MG63 (cell line): ENCODE measurements at regions not wholly inside any gene's neighbourhood (a gene's known extent, or its start where the extent isn't known, plus 50 kb on each side); places are given as distances from the start of the nearest gene placed in this dataset.

ENCODE experiments used
- DNase-seq: peaks from one replicate; pipeline ENCODE4 v3.0.0-alpha.2; 2020
- H3K27me3 ChIP-seq: fragments of 250-450 bp; sonication (Bioruptor Pico); 2 replicates; pipeline ENCODE4 v1.5.1; 2020; ENCODE audit warnings: mild to moderate bottlenecking, moderate library complexity
- H3K36me3 ChIP-seq: fragments of 250-450 bp; sonication (Bioruptor Pico); 2 replicates; pipeline ENCODE4 v1.5.1; 2020; ENCODE audit warnings: mild to moderate bottlenecking, moderate library complexity
- H3K4me3 ChIP-seq: fragments of 250-450 bp; sonication (Bioruptor Pico); 2 replicates; pipeline ENCODE4 v1.5.1; 2020; ENCODE audit warnings: mild to moderate bottlenecking, moderate library complexity
- H3K9me3 ChIP-seq: fragments of 250-450 bp; sonication (Bioruptor Pico); 2 replicates; pipeline ENCODE4 v1.5.1; 2020; ENCODE audit warnings: mild to moderate bottlenecking, moderate library complexity

DNA sequence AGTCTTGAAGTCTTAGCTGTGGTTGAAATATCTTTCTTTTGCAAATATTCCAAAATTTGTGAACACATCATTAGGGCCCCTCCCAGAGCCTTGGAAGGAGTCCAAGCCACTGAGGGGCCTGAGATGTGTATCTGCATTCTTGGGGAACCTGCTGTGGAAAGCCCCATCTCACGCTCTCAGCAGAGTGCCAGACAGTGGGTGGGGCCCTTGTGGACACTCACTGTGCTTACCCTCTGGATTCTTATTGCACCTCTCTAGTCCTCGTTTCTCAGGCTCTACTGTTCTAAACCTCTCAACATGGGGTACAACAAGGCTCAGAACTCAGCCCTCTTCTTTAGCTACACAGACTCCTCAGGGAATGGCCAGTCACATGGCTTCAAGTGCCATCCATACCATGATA is 416.2 kb upstream of the CDH4 start:
- Histone ChIP-seq H3K36me3 (no peaks in the 10 kb centered on the region), H3K27me3 (no peaks in the 10 kb centered on the region), H3K9me3 (no peaks in the 10 kb centered on the region), H3K4me3 (no peak overlapping the region)
- DNase-seq = no peak

DNA sequence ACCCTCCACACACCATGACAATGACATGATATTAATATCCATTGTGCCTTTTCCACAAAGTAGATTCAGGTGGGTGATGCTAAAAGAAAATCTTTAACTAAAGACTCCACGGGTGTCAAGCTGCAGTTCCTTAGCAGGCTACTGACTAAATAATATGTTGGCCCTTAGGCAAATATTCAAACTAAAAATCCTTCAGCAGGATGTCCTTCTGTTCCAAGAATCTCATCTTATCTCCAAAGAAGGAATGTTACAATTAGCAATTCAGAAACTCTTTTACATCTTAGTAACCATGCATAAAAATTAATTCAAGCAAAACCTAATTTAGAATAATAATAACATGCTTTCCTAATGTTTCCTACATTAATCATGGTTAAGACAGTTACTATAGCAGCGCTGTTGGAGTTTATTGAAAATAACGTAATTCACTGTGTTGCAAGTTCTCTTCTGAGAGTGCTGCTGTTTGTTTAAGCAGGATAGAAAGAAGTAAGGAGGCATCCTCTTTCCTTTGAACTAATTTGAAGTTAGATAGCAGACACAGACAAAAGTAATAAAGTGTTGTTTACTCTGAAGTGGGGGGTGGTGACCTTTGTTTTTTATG is 414.8 kb upstream of the CDH4 start:
- DNase-seq = no peak
- Histone ChIP-seq H3K36me3 (no peaks in the 10 kb centered on the region), H3K9me3 (no peaks in the 10 kb centered on the region), H3K27me3 (no peaks in the 10 kb centered on the region), H3K4me3 (no peak overlapping the region)

DNA sequence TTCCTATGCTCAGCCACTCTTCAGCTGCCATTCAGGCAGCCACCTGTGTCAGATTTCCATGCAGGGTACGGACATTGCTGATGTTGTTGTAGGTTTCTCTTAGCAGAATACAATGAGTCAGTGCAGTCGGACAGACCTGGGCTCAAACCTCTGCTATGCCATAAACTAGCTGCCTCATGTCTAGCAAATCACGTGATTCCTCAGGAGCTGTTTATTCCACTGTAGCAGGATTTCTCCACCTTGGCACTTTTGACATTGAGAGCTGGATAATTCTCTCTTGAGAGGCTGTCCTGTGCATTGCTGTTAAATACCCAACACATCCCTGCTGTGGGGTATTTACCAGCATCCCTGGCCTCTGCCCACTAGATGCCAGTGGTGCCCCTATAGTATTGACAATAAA is 413.8 kb upstream of the CDH4 start:
- no peak for DNase-seq
- Histone ChIP-seq H3K4me3 (no peak overlapping the region), H3K36me3 (no peaks in the 10 kb centered on the region), H3K9me3 (no peaks in the 10 kb centered on the region), H3K27me3 (no peaks in the 10 kb centered on the region)

DNA sequence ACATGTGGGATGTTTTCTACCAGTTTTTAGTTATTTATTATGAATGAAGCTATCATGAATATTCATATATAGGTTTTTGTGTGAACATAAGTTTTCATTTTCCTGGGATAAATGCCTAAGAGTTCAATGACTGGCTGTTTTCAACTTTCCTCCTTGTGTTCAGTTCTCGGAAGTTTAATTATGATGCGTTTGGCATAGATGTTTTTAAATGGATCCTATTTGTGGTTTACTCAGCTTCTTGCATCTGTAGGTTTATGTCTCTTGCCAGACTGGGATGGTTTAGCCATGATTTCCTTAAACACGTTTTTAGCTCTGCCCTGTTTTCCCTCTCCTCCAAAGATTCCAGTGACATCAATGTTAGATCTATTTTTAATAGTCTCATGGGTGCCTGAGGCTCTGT is 411.1 kb upstream of the CDH4 start:
- Histone ChIP-seq H3K9me3 (no peaks in the 10 kb centered on the region), H3K27me3 (no peaks in the 10 kb centered on the region), H3K4me3 (no peak overlapping the region), H3K36me3 (no peaks in the 10 kb centered on the region)
- no peak for DNase-seq

DNA sequence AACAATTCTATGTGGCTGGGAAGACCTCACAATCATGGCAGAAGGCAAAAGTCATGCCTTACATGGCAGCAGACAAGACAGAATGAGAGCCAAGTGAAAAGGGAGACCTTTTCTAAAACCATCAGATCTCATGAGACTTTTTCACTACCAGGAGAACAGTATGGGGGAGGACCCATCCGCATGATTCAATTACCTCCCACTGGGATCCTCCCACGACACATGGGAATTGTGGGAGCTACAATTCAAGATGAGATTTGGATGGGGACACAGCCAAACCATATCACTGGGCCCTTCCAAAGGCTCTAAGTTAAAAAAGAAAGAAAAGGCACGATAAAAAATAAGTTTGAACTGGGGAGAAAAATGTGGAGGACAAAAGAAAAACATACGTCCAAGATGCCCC is 406.9 kb upstream of the CDH4 start:
- peak; percentile 8 for DNase-seq
- no peaks in the 10 kb centered on the region for H3K36me3 ChIP-seq
- H3K9me3 ChIP-seq = no peaks in the 10 kb centered on the region
- H3K27me3 ChIP-seq = no peaks in the 10 kb centered on the region; the same call in 1 of the 2 replicates
- no peak overlapping the region for H3K4me3 ChIP-seq

DNA sequence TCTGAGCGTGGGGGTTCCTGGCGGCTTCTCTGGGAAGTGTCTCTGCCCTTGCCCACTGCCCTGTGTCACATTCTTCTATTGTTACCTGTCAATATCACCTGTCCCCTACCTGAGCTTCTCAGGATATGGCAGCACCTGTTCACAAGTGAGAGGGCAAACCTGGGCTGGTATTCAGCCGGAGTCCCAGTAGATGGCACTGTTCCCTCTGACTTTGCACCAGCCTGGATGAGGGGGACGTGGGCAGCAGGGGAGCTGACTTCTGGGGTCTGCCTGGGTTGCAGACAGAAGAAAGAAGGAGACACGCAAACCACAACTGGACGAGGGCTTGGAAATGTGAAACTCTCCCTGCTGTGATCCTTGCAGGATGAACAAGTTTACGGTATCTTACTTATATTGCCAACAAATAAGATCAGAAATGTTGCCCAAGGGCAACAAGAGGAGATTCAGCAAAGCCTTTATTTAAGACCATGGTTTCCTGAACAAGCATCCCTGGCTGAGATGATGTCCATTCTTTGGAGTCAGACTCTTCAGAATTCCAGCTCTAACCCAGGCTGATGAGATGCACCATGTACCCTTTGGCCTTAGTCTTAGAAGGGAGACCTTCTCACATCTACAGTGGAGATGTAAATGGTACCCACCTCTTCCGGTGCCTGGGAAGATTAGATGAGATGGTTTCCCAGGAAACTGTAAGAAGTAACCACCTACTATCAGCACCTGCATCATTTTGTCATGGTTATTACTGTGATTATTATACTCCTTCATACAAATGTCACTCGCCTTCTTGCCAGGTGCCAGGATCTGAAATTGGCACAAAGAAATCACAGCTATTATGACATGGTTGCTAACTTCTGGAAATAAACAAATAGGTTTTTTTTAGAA is 400.0 kb upstream of the CDH4 start:
- no peak for DNase-seq
- no peaks in the 10 kb centered on the region for H3K36me3 ChIP-seq
- no peaks in the 10 kb centered on the region; the same call in 1 of the 2 replicates for H3K27me3 ChIP-seq
- no peak overlapping the region for H3K4me3 ChIP-seq
- H3K9me3 ChIP-seq = no peaks in the 10 kb centered on the region

DNA sequence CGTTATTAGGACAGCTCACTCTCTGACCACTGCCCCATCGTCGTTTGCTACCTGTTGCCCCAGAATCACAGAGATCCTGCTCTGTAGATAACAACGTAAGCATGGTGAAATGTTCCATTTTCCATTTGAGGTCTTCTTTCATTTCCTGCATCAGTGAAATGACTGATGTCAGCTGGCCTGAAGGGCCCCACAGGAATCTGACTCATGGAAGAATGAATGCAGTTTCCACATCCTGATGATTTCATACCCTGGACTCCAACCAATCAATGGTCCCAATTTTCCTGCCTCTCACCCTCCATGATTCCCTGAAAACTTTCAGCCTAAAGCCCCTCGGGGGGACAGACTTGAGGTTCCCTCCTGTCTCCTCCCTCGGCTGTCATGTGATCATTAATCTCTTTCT is 394.4 kb upstream of the CDH4 start:
- Histone ChIP-seq H3K27me3 (no peaks in the 10 kb centered on the region), H3K36me3 (no peaks in the 10 kb centered on the region), H3K4me3 (no peak overlapping the region), H3K9me3 (no peaks in the 10 kb centered on the region)
- DNase-seq = peak; percentile 23

DNA sequence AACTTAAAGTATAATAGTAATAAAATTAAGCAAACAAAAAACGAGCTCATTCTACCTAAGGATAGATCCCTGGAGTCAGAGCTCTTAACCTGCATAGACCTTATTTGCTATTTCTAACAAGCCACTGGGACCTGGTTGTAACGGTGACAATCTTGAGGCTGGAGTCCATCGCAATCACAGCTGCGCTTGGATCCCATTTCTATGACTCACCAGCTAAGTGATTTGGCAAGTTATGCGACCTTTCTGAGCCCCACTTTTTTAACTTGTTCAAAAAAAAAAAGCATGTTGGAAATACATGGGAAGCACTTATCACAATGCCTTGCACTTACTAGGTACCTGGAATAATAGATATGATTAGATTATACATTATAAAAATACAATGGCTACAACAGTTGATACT is 389.5 kb upstream of the CDH4 start:
- no peaks in the 10 kb centered on the region for H3K36me3 ChIP-seq
- peaks cover 4% of the 10 kb centered on the region for H3K27me3 ChIP-seq
- DNase-seq = no peak
- H3K9me3 ChIP-seq = no peaks in the 10 kb centered on the region
- H3K4me3 ChIP-seq = no peak overlapping the region

DNA sequence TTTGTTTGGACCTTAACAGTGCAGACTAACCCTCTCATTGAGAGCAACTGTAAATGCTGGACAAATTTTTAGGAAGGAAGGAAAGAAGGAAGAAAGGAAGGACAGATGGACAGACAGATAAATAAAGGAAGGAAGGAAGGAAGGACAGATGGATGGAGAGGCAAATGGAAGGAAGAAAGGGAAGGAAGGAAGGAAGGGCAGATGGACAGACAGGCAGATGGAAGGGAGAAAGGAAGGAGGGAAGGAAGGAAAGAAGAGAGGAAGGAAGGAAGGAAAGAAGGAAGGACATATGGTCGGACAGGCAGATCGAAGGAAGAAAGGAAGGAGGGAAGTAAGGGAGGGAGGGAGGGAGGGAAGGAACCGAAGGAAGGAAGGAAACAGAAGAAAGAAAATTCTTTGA is 388.5 kb upstream of the CDH4 start:
- no peak for DNase-seq

DNA sequence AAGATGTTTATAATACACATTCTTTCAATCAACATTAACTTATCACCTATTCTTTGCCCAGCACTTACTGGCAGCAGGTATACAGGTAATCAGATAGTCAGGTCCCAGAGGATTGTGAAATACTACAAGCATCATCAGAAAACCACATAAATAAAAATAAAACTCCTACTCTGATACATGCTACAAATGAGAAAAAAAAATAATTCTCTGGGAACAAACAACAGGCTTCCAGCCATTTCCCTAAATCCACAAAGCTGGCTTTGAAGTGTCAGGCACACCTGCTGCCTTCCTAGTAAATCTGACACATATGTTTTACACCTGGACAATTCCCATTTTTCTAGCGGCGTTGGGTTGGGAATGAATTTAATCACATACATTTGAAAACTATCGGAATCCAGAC is 384.5 kb upstream of the CDH4 start:
- Histone ChIP-seq H3K27me3 (peaks cover 18% of the 10 kb centered on the region), H3K36me3 (no peaks in the 10 kb centered on the region), H3K4me3 (no peak overlapping the region), H3K9me3 (no peaks in the 10 kb centered on the region)
- no peak for DNase-seq

More for the DNA sequence above, 388.5 kb upstream of the CDH4 start:
- Histone ChIP-seq H3K36me3 (no peaks in the 10 kb centered on the region), H3K9me3 (no peaks in the 10 kb centered on the region), H3K27me3 (peaks cover 13% of the 10 kb centered on the region), H3K4me3 (no peak overlapping the region)

DNA sequence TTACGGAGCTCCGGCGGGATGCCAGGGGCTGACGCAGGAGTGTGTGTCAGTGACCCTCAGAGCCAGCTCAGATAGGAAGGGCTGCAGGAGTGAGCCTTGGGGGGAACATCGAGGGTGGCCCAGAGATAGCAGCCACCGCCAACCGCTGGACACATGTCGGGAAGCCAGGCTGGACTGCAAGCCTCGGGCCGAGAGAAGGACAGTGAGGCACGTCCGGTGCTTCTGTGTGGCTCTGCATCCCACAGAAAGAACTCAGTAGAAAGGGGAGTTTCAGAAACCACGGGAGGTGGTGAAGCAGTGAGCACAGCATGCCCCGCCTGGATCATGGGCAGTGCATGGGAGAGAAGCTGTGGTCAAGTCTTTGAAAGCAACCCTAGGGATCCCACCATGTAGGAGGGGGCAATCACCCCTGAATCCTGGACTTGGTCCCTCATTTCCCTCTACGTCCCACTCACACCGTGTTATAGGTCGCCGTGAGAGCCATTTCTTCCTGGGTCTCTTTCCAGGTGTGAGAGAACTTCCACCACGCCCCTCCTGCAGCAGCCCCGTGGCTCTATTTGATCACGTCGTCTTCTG is 383.7 kb upstream of the CDH4 start:
- H3K36me3 ChIP-seq = no peaks in the 10 kb centered on the region
- H3K4me3 ChIP-seq = no peak overlapping the region
- H3K27me3 ChIP-seq = peaks cover 18% of the 10 kb centered on the region
- no peaks in the 10 kb centered on the region for H3K9me3 ChIP-seq
- DNase-seq = no peak

DNA sequence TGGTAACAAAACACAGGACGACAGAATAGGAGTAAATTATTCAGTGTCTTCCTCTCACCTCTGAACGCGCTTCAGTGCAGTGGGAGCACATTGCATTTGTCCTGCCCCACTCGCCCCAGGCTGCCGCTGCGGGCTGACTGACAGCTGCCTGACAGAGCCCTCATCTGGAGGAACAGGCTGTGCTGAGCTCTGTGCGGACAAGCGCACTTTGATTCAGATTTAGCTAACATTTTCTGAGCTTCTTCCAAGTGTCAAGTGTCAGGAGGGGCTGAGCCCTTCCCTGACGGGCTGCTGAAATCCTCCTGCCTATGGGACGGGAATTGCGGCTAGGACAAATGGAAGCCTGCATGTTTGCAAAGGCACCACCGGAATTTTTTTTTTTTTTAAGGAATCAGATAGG is 383.0 kb upstream of the CDH4 start:
- Histone ChIP-seq H3K27me3 (peaks cover 18% of the 10 kb centered on the region), H3K9me3 (no peaks in the 10 kb centered on the region), H3K36me3 (no peaks in the 10 kb centered on the region), H3K4me3 (no peak overlapping the region)
- DNase-seq = no peak

DNA sequence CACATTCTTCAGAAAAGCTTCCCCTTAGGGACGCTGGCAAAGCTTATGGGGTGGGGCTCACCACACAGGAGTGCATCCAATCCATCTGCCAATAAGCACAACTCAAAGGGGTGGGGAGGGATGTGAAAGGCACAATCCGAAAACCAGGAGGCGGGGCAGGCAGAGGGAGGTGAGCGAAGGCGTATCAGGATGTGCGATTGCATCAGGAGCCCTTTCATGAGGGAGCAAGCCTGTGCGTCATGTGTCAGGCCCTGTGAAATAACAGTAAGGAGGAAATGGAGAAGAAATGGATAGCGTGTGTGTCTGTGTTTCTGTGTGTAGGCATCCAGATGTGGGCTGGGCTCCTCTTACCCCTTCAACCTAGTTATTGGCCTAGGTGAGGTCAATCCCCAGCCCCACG is 382.4 kb upstream of the CDH4 start:
- H3K9me3 ChIP-seq = no peaks in the 10 kb centered on the region
- H3K4me3 ChIP-seq = no peak overlapping the region
- DNase-seq = no peak
- no peaks in the 10 kb centered on the region for H3K36me3 ChIP-seq
- peaks cover 18% of the 10 kb centered on the region for H3K27me3 ChIP-seq

DNA sequence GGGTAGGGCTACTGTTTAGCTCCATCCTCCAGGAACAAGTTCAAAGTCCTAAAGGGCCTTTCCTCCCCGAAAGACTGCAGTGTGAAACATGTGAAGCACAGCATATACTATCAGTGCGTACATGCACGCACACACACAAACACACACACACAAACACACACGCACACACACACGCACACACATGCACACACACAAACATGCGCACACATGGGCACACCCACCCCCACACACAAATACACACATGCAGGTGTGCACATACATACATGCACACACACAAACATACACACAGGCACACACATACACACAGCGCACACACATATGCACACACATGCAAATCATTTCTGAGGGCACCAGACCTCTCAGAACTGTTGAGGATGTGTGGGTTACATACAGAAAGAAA is 382.0 kb upstream of the CDH4 start:
- no peak for DNase-seq
- Histone ChIP-seq H3K27me3 (peaks cover 18% of the 10 kb centered on the region), H3K4me3 (no peak overlapping the region), H3K36me3 (no peaks in the 10 kb centered on the region), H3K9me3 (no peaks in the 10 kb centered on the region)

DNA sequence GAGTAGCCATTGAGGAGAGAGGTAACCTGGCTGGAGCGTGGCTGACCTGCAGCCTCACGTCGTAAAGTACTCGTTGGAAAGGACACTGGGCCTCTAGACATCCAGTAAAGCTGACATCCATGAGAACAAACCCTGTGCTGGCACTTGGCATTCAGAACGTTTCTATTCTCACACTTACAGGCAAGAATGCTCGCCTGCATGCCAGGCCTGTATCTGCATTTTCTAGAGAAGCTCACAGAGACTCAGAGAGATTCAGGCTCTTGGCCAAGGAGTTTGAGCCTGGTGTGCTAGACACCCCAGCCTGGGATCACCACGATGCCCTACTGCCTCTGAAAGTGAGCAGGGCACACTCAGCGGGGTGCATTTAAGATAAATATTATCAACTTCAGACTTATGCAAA is 379.8 kb upstream of the CDH4 start:
- Histone ChIP-seq H3K36me3 (no peaks in the 10 kb centered on the region), H3K4me3 (no peak overlapping the region), H3K9me3 (no peaks in the 10 kb centered on the region), H3K27me3 (peaks cover 17% of the 10 kb centered on the region)
- no peak for DNase-seq

DNA sequence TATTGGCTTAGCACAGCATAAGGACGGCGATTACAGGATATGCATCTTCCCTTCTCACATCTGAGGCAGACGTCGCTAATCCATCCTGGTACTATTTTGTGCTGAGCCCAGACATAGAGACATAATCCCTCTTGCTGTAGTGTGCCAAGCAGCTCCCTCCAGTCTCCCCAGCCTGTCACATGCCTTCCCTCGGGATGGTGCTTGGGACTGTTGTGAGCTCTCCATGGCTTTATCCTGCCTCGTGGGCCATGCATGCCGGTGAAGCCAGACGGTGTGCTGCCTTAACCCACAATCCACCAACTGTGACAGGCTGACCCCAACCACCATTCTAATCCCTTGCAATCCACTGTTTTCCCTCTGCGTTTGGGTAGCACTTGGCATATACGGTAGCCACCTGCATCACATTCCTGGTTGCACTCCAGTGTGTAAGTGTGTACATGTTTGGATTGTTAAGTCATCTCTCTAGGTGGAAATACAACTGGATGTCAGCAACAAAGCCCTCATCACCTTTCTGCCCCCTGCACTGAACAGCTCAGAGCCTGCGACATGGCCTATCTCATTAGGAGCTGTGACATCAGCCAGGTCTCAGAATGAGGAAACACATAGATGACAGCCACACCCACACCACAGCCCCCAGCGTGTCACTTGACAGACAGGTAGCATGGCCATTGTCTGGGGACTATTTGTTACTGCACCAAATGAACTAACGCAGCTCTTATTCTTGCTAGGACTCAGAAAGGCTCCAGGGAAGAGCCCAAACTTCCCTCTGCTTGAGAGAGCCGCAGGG is 374.8 kb upstream of the CDH4 start:
- DNase-seq = no peak
- Histone ChIP-seq H3K27me3 (no peaks in the 10 kb centered on the region), H3K36me3 (no peaks in the 10 kb centered on the region), H3K4me3 (no peak overlapping the region), H3K9me3 (no peaks in the 10 kb centered on the region)

DNA sequence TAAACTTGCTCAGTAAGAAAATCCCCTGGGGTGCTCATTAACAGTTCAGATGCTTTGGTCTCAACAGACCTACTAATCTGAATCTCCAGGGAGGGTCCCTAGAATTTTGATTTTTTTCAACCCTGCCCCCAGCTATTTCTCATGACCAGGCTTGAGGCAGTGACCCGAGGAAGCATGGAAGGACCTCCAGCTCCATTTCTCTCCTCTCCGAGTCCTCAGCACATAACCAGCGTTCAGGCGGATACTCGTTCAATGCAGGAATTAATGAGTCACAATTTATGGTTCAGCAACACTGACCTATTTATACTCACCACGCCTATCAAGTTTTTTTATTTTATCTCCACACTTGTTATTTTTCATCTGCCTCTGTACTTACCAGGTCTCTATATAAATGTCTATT is 369.2 kb upstream of the CDH4 start:
- DNase-seq = no peak
- Histone ChIP-seq H3K9me3 (no peaks in the 10 kb centered on the region), H3K27me3 (no peaks in the 10 kb centered on the region), H3K4me3 (no peak overlapping the region), H3K36me3 (no peaks in the 10 kb centered on the region)
